HEK293 (cell line): ENCODE measurements at regions not wholly inside any gene's neighbourhood (a gene's known extent, or its start where the extent isn't known, plus 50 kb on each side); places are given as distances from the start of the nearest gene placed in this dataset.

ENCODE experiments used
- CTCF ChIA-PET: fragments of 350-600 bp; formaldehyde crosslinking; extraction: SDS; loops from one replicate; lab custom pipeline; 2021; ENCODE audit warnings: antibody characterized with exemption; lab: Yijun Ruan, JAX
- POLR2A ChIA-PET: fragments of 300-600 bp; formaldehyde crosslinking; extraction: SDS; loops from one replicate; lab custom pipeline; 2020; ENCODE audit warnings: antibody characterized with exemption, inconsistent platforms; lab: Yijun Ruan, JAX
- H3K27ac ChIP-seq: fragments of 200-500 bp; sonication (Bioruptor generic); 2 replicates; pipeline ENCODE4 v1.5.1; 2014; ENCODE audit warnings: low read depth, low read length, control low read depth, inconsistent platforms; ENCODE audit errors: extremely low read depth
- H3K36me3 ChIP-seq, 2 experiments: fragments of 200-500 bp in 1 of 2; sonication (Bioruptor generic) in 1 of 2; 1 replicate in 1 of 2; 2 replicates in 1 of 2; pipeline ENCODE4 v1.5.1; 2014 to 2017; ENCODE audit warnings: inconsistent platforms in 2 of 2, low read length in 2 of 2; ENCODE audit not compliant: control insufficient read depth in 2 of 2, insufficient read depth in 1 of 2
- H3K4me1 ChIP-seq: fragments of 200-500 bp; sonication (Bioruptor generic); 2 replicates; pipeline ENCODE4 v1.5.1; 2014; ENCODE audit warnings: mild to moderate bottlenecking, low read length, inconsistent platforms; ENCODE audit not compliant: control insufficient read depth, insufficient read depth
- H3K4me3 ChIP-seq: 2 replicates; pipeline ENCODE4 v1.5.1; 2011; ENCODE audit warnings: low read depth, mild to moderate bottlenecking, control low read depth, low read length, moderate library complexity
- H3K9me3 ChIP-seq: fragments of 200-500 bp; sonication (Bioruptor generic); 2 replicates; pipeline ENCODE4 v1.5.1; 2014; ENCODE audit warnings: low read depth, low read length, inconsistent platforms; ENCODE audit not compliant: control insufficient read depth, insufficient read depth
- CTCF ChIP-seq: fragments of 450-650 bp; formaldehyde crosslinking; IDR thresholded peaks from 2 replicates; pipeline ENCODE4 v1.5.1; 2016; ENCODE audit warnings: missing biosample characterization, missing genetic modification characterization
- GLI2 ChIP-seq: fragments of 450-650 bp; formaldehyde crosslinking; IDR thresholded peaks from 2 replicates; pipeline ENCODE4; 2017; ENCODE audit warnings: missing biosample characterization, missing genetic modification characterization, low read depth, borderline replicate concordance
- INSM2 ChIP-seq: fragments of 450-650 bp; formaldehyde crosslinking; IDR thresholded peaks from 2 replicates; pipeline ENCODE4 v1.5.1; 2016; ENCODE audit warnings: missing biosample characterization, missing genetic modification characterization
- KLF8 ChIP-seq: fragments of 450-650 bp; formaldehyde crosslinking; IDR thresholded peaks from 2 replicates; pipeline ENCODE4 v1.5.1; 2016; ENCODE audit warnings: missing biosample characterization, missing genetic modification characterization
- MYNN ChIP-seq: fragments of 450-650 bp; formaldehyde crosslinking; IDR thresholded peaks from 2 replicates; pipeline ENCODE4 v1.5.1; 2016; ENCODE audit warnings: missing biosample characterization, missing genetic modification characterization, borderline replicate concordance
- YY2 ChIP-seq: fragments of 450-650 bp; formaldehyde crosslinking; IDR thresholded peaks from 2 replicates; pipeline ENCODE4 v1.5.1; 2016; ENCODE audit warnings: missing biosample characterization, missing genetic modification characterization
- ZBTB20 ChIP-seq: fragments of 450-650 bp; formaldehyde crosslinking; IDR thresholded peaks from 2 replicates; pipeline ENCODE4 v1.5.1; 2016; ENCODE audit warnings: missing biosample characterization, missing genetic modification characterization
- ZBTB7A ChIP-seq: fragments of 450-650 bp; formaldehyde crosslinking; IDR thresholded peaks from 2 replicates; pipeline ENCODE4 v1.5.1; 2016; ENCODE audit warnings: low read depth, missing biosample characterization, missing genetic modification characterization
- ZBTB8A ChIP-seq: fragments of 450-650 bp; formaldehyde crosslinking; IDR thresholded peaks from 2 replicates; pipeline ENCODE4 v1.5.1; 2016; ENCODE audit warnings: missing biosample characterization, missing genetic modification characterization
- ZEB2 ChIP-seq: fragments of 450-650 bp; formaldehyde crosslinking; IDR thresholded peaks from 2 replicates; pipeline ENCODE4 v1.5.1; 2016; ENCODE audit warnings: missing biosample characterization, missing genetic modification characterization
- ZFHX2 ChIP-seq: fragments of 450-650 bp; formaldehyde crosslinking; conservative IDR thresholded peaks from 2 replicates; pipeline ENCODE4 v1.5.1; 2016; ENCODE audit warnings: missing biosample characterization, missing genetic modification characterization
- ZFP3 ChIP-seq: fragments of 450-650 bp; formaldehyde crosslinking; IDR thresholded peaks from 2 replicates; pipeline ENCODE4 v1.5.1; 2016; ENCODE audit warnings: low read depth, missing biosample characterization, missing genetic modification characterization
- ZNF2 ChIP-seq: fragments of 450-650 bp; formaldehyde crosslinking; IDR thresholded peaks from 2 replicates; pipeline ENCODE4 v1.5.1; 2016; ENCODE audit warnings: missing biosample characterization, missing genetic modification characterization
- ZNF23 ChIP-seq: fragments of 450-650 bp; formaldehyde crosslinking; IDR thresholded peaks from 2 replicates; pipeline ENCODE4 v1.5.1; 2016; ENCODE audit warnings: missing biosample characterization, missing genetic modification characterization, borderline replicate concordance
- ZNF335 ChIP-seq: fragments of 450-650 bp; formaldehyde crosslinking; conservative IDR thresholded peaks from 2 replicates; pipeline ENCODE4 v1.5.1; 2016; ENCODE audit warnings: missing biosample characterization, missing genetic modification characterization
- ZNF433 ChIP-seq: fragments of 450-650 bp; formaldehyde crosslinking; IDR thresholded peaks from 2 replicates; pipeline ENCODE4 v1.5.1; 2016; ENCODE audit warnings: missing biosample characterization, missing genetic modification characterization, low read depth
- ZNF473 ChIP-seq: fragments of 450-650 bp; formaldehyde crosslinking; IDR thresholded peaks from 2 replicates; pipeline ENCODE4 v1.5.1; 2017; ENCODE audit warnings: missing biosample characterization, missing genetic modification characterization
- ZNF501 ChIP-seq: fragments of 450-650 bp; formaldehyde crosslinking; IDR thresholded peaks from 2 replicates; pipeline ENCODE4 v1.5.1; 2016; ENCODE audit warnings: missing biosample characterization, missing genetic modification characterization
- ZNF514 ChIP-seq: fragments of 450-650 bp; formaldehyde crosslinking; IDR thresholded peaks from 2 replicates; pipeline ENCODE4 v1.5.1; 2016; ENCODE audit warnings: missing biosample characterization, missing genetic modification characterization
- ZNF660 ChIP-seq: fragments of 450-650 bp; IDR thresholded peaks from 2 replicates; pipeline ENCODE4 v1.5.1; 2018; ENCODE audit warnings: missing biosample characterization, mild to moderate bottlenecking, missing genetic modification characterization
- ZNF701 ChIP-seq: fragments of 450-650 bp; formaldehyde crosslinking; IDR thresholded peaks from 2 replicates; pipeline ENCODE4 v1.5.1; 2016; ENCODE audit warnings: missing biosample characterization, missing genetic modification characterization
- ZNF704 ChIP-seq: fragments of 450-650 bp; formaldehyde crosslinking; IDR thresholded peaks from 2 replicates; pipeline ENCODE4 v1.5.1; 2016; ENCODE audit warnings: missing biosample characterization, missing genetic modification characterization
- ZNF76 ChIP-seq: fragments of 450-650 bp; formaldehyde crosslinking; IDR thresholded peaks from 2 replicates; pipeline ENCODE4; 2016; ENCODE audit warnings: low read depth, missing biosample characterization, missing genetic modification characterization, borderline replicate concordance
- ZNF768 ChIP-seq: fragments of 450-650 bp; formaldehyde crosslinking; IDR thresholded peaks from 2 replicates; pipeline ENCODE4 v1.5.1; 2018; ENCODE audit warnings: missing biosample characterization, mild to moderate bottlenecking, missing genetic modification characterization
- ZNF776 ChIP-seq: fragments of 450-650 bp; formaldehyde crosslinking; IDR thresholded peaks from 2 replicates; pipeline ENCODE4 v1.5.0; 2017; ENCODE audit warnings: missing biosample characterization, missing genetic modification characterization, borderline replicate concordance
- ZNF777 ChIP-seq: fragments of 450-650 bp; formaldehyde crosslinking; IDR thresholded peaks from 2 replicates; pipeline ENCODE4 v1.5.1; 2017; ENCODE audit warnings: missing biosample characterization, missing genetic modification characterization, borderline replicate concordance
- TF ChIP-seq, protein P1 (sequence below): fragments of 450-650 bp; formaldehyde crosslinking; IDR thresholded peaks from 2 replicates; pipeline ENCODE4 v1.5.1; 2017; ENCODE audit warnings: missing biosample characterization, missing genetic modification characterization

DNA sequence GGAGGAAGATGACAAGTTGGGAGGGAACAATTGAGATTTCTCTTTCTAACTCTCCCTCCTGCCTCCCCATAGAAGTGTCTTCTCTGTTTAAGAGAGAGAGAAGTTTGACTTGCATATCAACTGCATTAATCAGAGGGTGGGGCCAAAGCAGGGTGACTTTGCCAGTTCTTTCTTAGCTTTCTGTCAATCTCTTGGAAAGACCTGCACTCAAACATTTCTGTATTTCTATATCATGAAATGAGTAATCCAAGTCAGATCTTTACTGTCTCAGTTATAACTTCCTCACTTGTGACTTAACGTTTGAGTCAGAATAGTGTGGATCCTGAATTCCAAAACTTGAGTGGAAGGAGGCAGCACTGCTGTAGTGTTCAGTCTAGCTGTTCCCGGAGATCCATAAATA is 180.8 kb upstream of the KCNK2 start (continued):
- TF ChIP-seq KLF8 (tag by site-specific recombination) (no peak), ZBTB8A (tag by site-specific recombination) (no peak), ZNF433 (tag by site-specific recombination) (no peak), GLI2 (tag by site-specific recombination) (no peak), ZNF704 (tag by site-specific recombination) (no peak)

DNA sequence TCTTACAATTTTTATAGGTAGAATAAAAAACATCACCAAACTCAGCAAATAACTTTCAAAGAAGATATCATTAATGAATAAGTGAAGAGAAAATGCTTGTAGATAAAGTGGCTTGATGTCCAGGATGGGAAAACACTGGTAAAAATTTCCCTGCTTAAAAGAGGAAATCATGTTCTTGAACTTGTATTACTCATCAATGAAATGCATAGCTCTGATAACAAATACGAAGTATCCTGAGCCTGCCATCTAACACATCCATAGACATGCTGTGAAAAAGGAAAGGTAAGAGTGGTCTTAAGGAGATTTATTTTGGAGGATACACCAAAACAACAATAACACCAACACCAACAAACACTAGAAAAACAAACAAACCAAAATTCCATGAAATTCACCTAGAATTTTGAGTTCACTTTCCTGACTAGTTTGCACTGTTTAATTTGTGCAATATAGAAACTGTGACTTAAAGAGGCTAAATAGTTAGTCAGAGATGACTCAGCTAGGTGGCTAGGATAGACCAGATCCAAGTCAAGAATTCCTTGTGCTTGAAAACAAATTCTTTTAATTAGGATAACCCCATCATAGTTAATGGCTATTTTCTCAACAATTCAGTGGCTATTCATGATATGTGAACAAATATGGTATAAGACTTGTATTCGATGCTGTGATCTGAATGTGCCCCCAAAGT is 179.8 kb upstream of the KCNK2 start:
- no peaks in the 10 kb centered on the region for H3K9me3 ChIP-seq
- TF ChIP-seq, protein P1, sequence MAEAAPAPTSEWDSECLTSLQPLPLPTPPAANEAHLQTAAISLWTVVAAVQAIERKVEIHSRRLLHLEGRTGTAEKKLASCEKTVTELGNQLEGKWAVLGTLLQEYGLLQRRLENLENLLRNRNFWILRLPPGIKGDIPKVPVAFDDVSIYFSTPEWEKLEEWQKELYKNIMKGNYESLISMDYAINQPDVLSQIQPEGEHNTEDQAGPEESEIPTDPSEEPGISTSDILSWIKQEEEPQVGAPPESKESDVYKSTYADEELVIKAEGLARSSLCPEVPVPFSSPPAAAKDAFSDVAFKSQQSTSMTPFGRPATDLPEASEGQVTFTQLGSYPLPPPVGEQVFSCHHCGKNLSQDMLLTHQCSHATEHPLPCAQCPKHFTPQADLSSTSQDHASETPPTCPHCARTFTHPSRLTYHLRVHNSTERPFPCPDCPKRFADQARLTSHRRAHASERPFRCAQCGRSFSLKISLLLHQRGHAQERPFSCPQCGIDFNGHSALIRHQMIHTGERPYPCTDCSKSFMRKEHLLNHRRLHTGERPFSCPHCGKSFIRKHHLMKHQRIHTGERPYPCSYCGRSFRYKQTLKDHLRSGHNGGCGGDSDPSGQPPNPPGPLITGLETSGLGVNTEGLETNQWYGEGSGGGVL (tag by site-specific recombination) = no peak
- no peak for TF ChIP-seq ZBTB7A (tag by site-specific recombination)
- TF ChIP-seq ZNF23 (tag by site-specific recombination) = no peak
- TF ChIP-seq MYNN (tag by site-specific recombination) = no peak
- TF ChIP-seq ZNF501 = no peak
- no peak for TF ChIP-seq ZNF335 (tag by site-specific recombination)
- no peak for TF ChIP-seq CTCF (tag by site-specific recombination)
- no peak for TF ChIP-seq ZNF776
- no peak overlapping the region for H3K4me3 ChIP-seq
- H3K4me1 ChIP-seq = no peaks in the 10 kb centered on the region
- H3K27ac ChIP-seq = no peak overlapping the region
- ChIA-PET POLR2A (no interaction called here), CTCF (interaction anchor here (1.3 kb wide), 1 partner anchor 11 kb away, joined by 4 read pairs; no protein-coding TSS in a partner anchor)
- no peaks in the 10 kb centered on the region for H3K36me3 ChIP-seq

DNA sequence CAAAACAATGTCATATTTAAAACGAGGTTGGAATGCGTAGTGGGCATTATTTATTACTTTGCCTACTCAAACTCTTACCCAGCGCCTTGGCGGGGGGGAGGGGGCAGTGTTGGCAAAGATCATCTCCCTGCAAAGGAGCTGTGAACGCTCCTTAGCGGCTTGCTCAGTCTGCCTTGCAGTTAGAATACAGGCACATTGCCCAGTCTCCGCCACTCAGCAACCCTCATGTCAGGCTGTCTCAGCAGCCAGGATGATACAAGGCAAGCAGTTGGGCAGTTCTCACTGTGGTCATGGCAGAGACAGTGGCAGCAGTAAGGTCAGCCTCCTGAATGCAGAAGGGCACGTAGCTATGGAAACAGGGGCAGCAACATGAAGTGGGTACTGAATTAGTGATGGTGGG is 170.4 kb upstream of the KCNK2 start:
- no peaks in the 10 kb centered on the region for H3K4me1 ChIP-seq
- TF ChIP-seq ZNF776 = no peak
- TF ChIP-seq ZNF473 (tag by site-specific recombination) = no peak
- TF ChIP-seq ZFHX2 (tag by site-specific recombination) = no peak
- TF ChIP-seq ZNF660 (tag by site-specific recombination) = no peak
- TF ChIP-seq YY2 = no peak
- TF ChIP-seq ZNF76 (tag by site-specific recombination) = no peak
- TF ChIP-seq INSM2 (tag by site-specific recombination) = no peak
- no peak for TF ChIP-seq ZFP3 (tag by site-specific recombination)
- TF ChIP-seq ZNF514 (tag by site-specific recombination) = no peak
- TF ChIP-seq ZNF704 (tag by site-specific recombination) = no peak
- no peak for TF ChIP-seq ZBTB20 (tag by site-specific recombination)
- no peak for TF ChIP-seq ZNF777 (tag by site-specific recombination)
- TF ChIP-seq ZNF701 (tag by site-specific recombination) = no peak
- no peak for TF ChIP-seq ZEB2
- TF ChIP-seq ZNF2 (tag by site-specific recombination) = no peak
- no peak for TF ChIP-seq ZNF768
- no peak overlapping the region for H3K4me3 ChIP-seq
- H3K9me3 ChIP-seq = no peaks in the 10 kb centered on the region
- H3K27ac ChIP-seq = no peak overlapping the region
- ChIA-PET CTCF (no interaction called here), POLR2A (no interaction called here)
- H3K36me3 ChIP-seq = no peaks in the 10 kb centered on the region
